ENCODE measurements at regions not wholly inside any gene's neighbourhood (a gene's known extent, or its start where the extent isn't known, plus 50 kb on each side); places are given as distances from the start of the nearest gene placed in this dataset.

DNA sequence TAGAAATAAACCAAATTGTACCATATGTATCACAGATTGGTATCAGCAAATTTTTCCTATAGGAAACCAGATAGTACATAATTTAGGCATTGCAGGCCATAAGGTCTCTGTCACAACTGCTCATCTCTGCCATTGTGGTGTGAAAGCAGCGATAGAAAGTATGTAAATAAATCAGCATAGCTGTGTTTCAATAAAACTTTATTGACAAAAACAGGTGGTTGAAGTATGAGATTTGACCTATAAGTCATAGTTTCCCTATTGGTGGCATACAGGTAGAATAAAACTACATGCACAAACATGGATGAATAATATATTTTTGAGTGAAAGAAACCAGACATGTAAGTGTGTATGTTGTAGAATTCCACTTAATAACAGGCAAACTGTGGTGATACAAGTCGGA is 1454.9 kb downstream of the REEP3 start:
- TF ChIP-seq POLR2A (IDR thresholded peaks at IDR 0.05; ENCODE audit: low read depth, low read length) (no peak), POLR2AphosphoS5 (IDR thresholded peaks at IDR 0.05; ENCODE audit: low read depth, low read length) (no peak)

All from GM12892 (cell line).